ENCODE measurements at regions not wholly inside any gene's neighbourhood (a gene's known extent, or its start where the extent isn't known, plus 50 kb on each side); places are given as distances from the start of the nearest gene placed in this dataset.

DNA sequence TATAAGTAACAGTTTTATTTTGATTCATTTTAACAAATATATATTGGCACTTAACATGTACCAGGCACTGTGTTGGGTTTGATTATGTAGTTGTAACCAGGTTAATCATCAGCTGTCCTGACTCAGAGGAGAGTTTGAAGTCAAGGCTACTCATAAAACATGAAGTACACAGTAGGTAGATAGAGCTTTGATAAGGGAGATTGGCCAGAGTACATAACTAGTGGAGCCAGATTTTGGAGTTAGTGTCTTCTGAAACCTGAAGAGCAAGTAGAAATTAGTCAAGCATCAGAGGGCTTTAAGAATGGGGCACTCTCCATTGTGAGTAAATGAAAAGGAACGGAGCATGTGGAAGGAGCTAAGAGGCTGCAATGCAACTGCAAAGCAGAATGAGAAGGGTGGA, 333.9 kb downstream of the RFC3 start:
- TF ChIP-seq, protein P1, sequence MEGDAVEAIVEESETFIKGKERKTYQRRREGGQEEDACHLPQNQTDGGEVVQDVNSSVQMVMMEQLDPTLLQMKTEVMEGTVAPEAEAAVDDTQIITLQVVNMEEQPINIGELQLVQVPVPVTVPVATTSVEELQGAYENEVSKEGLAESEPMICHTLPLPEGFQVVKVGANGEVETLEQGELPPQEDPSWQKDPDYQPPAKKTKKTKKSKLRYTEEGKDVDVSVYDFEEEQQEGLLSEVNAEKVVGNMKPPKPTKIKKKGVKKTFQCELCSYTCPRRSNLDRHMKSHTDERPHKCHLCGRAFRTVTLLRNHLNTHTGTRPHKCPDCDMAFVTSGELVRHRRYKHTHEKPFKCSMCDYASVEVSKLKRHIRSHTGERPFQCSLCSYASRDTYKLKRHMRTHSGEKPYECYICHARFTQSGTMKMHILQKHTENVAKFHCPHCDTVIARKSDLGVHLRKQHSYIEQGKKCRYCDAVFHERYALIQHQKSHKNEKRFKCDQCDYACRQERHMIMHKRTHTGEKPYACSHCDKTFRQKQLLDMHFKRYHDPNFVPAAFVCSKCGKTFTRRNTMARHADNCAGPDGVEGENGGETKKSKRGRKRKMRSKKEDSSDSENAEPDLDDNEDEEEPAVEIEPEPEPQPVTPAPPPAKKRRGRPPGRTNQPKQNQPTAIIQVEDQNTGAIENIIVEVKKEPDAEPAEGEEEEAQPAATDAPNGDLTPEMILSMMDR (IDR thresholded peaks at IDR 0.05), result no peak
- TF ChIP-seq POLR2A (IDR thresholded peaks at IDR 0.05), result no peak

Measured in Peyer's patch (tissue), 4 donors.